GM12878 (cell line): ENCODE measurements at regions not wholly inside any gene's neighbourhood (a gene's known extent, or its start where the extent isn't known, plus 50 kb on each side); places are given as distances from the start of the nearest gene placed in this dataset.
"Not testable (repeated sequence)": the region's sequence is repeated elsewhere in the genome, so short reads cannot be mapped to it uniquely, and the experiment has no call there.

Source experiments
- ATAC-seq: fragments of 200-7000 bp; cut with Tn5 transposase; 3 replicates; pipeline ENCODE4 v1.9.1; 2020; ENCODE audit warnings: mild to moderate bottlenecking, moderate library complexity
- BruUV-seq: library from RNA; stranded (reverse); fragments of 400-500 nt; replicated peaks from 2 replicates; lab custom pipeline; 2021; lab: Mats Ljungman, UMichigan
- CTCF ChIA-PET: fragments of 300-600 bp; sonication (Branson Sonifier 250); formaldehyde crosslinking; extraction: SDS; loops from one replicate; lab custom pipeline; 2021; ENCODE audit warnings: inconsistent platforms; lab: Yijun Ruan, JAX
- POLR2A ChIA-PET: fragments of 350-600 bp; formaldehyde crosslinking; extraction: SDS; loops from one replicate; lab custom pipeline; 2021; ENCODE audit warnings: inconsistent platforms; lab: Charles Lee
- RAD21 ChIA-PET: fragments of 300-600 bp; sonication (Branson Sonifier 250); formaldehyde crosslinking; loops from one replicate; lab custom pipeline; 2023; ENCODE audit warnings: antibody characterized with exemption; ENCODE audit not compliant: unreplicated experiment; lab: Charles Lee
- SMC1A ChIA-PET: fragments of 300-600 bp; sonication (Branson Sonifier 250); formaldehyde crosslinking; loops from one replicate; lab custom pipeline; 2023; ENCODE audit not compliant: unreplicated experiment, uncharacterized antibody; lab: Charles Lee
- DNase-seq: peaks from one replicate; pipeline ENCODE4 v3.0.0-alpha.2; 2011; ENCODE audit warnings: low read depth, low spot score
- FAIRE-seq: peaks from 3 replicates; lab custom pipeline; 2011; peaks lifted over from hg19 to GRCh38; lab: Jason Lieb, UNC
- H2AFZ ChIP-seq: 2 replicates; pipeline ENCODE4 v1.6.0; 2011; ENCODE audit warnings: low read depth, low read length, control low read depth; ENCODE audit not compliant: control insufficient read depth
- H3K27ac ChIP-seq: 2 replicates; pipeline ENCODE4 v1.5.1; 2011; ENCODE audit warnings: control low read depth; ENCODE audit not compliant: control insufficient read depth, insufficient read depth
- H3K27me3 ChIP-seq, 2 experiments: replicated peaks in 1 of 2; 2 replicates each; pipeline versions ENCODE4 v1.6.0 to v1.6.1; 2011; ENCODE audit warnings: low read length in 1 of 2; ENCODE audit not compliant: control insufficient read depth in 2 of 2, insufficient read depth in 2 of 2
- H3K36me3 ChIP-seq, 2 experiments: 2 replicates each; pipeline ENCODE4 v1.5.1; 2011; ENCODE audit warnings: low read length in 1 of 2; ENCODE audit not compliant: control insufficient read depth in 2 of 2, insufficient read depth in 2 of 2
- H3K4me1 ChIP-seq: 2 replicates; pipeline ENCODE4 v1.6.1; 2011; ENCODE audit warnings: mild to moderate bottlenecking, low read length, moderate library complexity, mixed read lengths; ENCODE audit not compliant: control insufficient read depth, insufficient read depth
- H3K4me2 ChIP-seq: 2 replicates; pipeline ENCODE4 v1.6.0; 2011; ENCODE audit warnings: control low read depth; ENCODE audit not compliant: control insufficient read depth, insufficient read depth
- H3K4me3 ChIP-seq: fragments of 200-600 bp; sonication (generic); 2 replicates; pipeline ENCODE4 v1.5.1; 2016
- H3K79me2 ChIP-seq: 2 replicates; pipeline ENCODE4 v1.6.0; 2011; ENCODE audit warnings: low read length; ENCODE audit not compliant: control insufficient read depth, insufficient read depth
- H3K9ac ChIP-seq: 2 replicates; pipeline ENCODE4 v1.8.0; 2011; ENCODE audit warnings: low read length, control low read depth, mixed read lengths; ENCODE audit not compliant: control insufficient read depth, insufficient read depth
- H3K9me3 ChIP-seq: replicated peaks from 3 replicates; pipeline ENCODE4 v1.5.1; 2011; ENCODE audit warnings: mild to moderate bottlenecking, low read length; ENCODE audit not compliant: control insufficient read depth, insufficient read depth
- H4K20me1 ChIP-seq: 2 replicates; pipeline ENCODE4 v1.6.0; 2011; ENCODE audit not compliant: control insufficient read depth, insufficient read depth
- WGBS: methylation state at CpG from one replicate; pipeline ENCODE4 v1.1.6; 2016; ENCODE audit warnings: low lambda C conversion rate; ENCODE audit not compliant: insufficient replicate concordance, insufficient coverage; ENCODE audit errors: missing lambda C conversion rate; 5-methylcytosine and 5-hydroxymethylcytosine counted together
- in situ Hi-C: fragments of 300-500 bp; cut with MboI; formaldehyde crosslinking; loops from 9 replicates; pipeline ENCODE4 v1.14.3; 2018; ENCODE audit warnings: mixed read lengths
- intact Hi-C: fragments of 100-400 bp; cut with micrococcal nuclease; formaldehyde crosslinking; loops from one replicate; pipeline ENCODE4 v1.14.2; 2022; ENCODE audit not compliant: unreplicated experiment

- CTCF ChIA-PET, H4K20me1 ChIP-seq, H3K36me3 ChIP-seq, POLR2A ChIA-PET, SMC1A ChIA-PET, H3K9me3 ChIP-seq, FAIRE-seq, H3K27ac ChIP-seq, H3K4me3 ChIP-seq, H3K9ac ChIP-seq, DNase-seq, H3K27me3 ChIP-seq, BruUV-seq, H2AFZ ChIP-seq, RAD21 ChIA-PET, H3K4me1 ChIP-seq, H3K79me2 ChIP-seq, intact Hi-C loops, in situ Hi-C loops, ATAC-seq, H3K4me2 ChIP-seq: not testable (repeated sequence)
- 100% methylated on average over 2 of the region's 15 CpGs for WGBS
These were observed 5453.9 kb upstream of the TPTE start for GRCh38 chr21:5067326-5068048.

GRCh38 chr21:5068649-5069048 lies 5452.7 kb upstream of the TPTE start:
- CTCF ChIA-PET, in situ Hi-C loops, intact Hi-C loops, BruUV-seq, POLR2A ChIA-PET, H3K27me3 ChIP-seq, H3K4me3 ChIP-seq, ATAC-seq, H3K36me3 ChIP-seq, H2AFZ ChIP-seq, H3K9ac ChIP-seq, DNase-seq, H3K4me2 ChIP-seq, H3K9me3 ChIP-seq, H4K20me1 ChIP-seq, H3K27ac ChIP-seq, H3K79me2 ChIP-seq, SMC1A ChIA-PET, H3K4me1 ChIP-seq, FAIRE-seq, RAD21 ChIA-PET: not testable (repeated sequence)
- no CpG with 5 or more reads among the region's 5 CpGs for whole genome bisulfite sequencing

- WGBS, result no CpG with 5 or more reads among the region's 2 CpGs
- intact Hi-C loops, result not testable (repeated sequence)
These were observed 5450.2 kb upstream of the TPTE start for GRCh38 chr21:5071180-5071579.

GRCh38 chr21:5076854-5077253 lies 5444.5 kb upstream of the TPTE start:
- SMC1A ChIA-PET, H3K27ac ChIP-seq, BruUV-seq, H3K4me3 ChIP-seq, H3K4me2 ChIP-seq, CTCF ChIA-PET, RAD21 ChIA-PET, POLR2A ChIA-PET, FAIRE-seq, intact Hi-C loops, H3K27me3 ChIP-seq, H3K36me3 ChIP-seq, H3K4me1 ChIP-seq, in situ Hi-C loops, H3K9ac ChIP-seq, DNase-seq, H2AFZ ChIP-seq, H3K9me3 ChIP-seq, H3K79me2 ChIP-seq, H4K20me1 ChIP-seq: not testable (repeated sequence)
- peak; percentile 78 for ATAC-seq
- no CpG with 5 or more reads among the region's 7 CpGs for WGBS

More at GRCh38 chr21:5071180-5071579, 5450.2 kb upstream of the TPTE start:
- H4K20me1 ChIP-seq, RAD21 ChIA-PET, H3K4me3 ChIP-seq, H3K27ac ChIP-seq, DNase-seq, SMC1A ChIA-PET, H3K4me1 ChIP-seq, H3K9ac ChIP-seq, POLR2A ChIA-PET, BruUV-seq, H3K36me3 ChIP-seq, H3K9me3 ChIP-seq, CTCF ChIA-PET, H3K79me2 ChIP-seq, in situ Hi-C loops, H3K27me3 ChIP-seq, FAIRE-seq, H2AFZ ChIP-seq, H3K4me2 ChIP-seq, ATAC-seq: not testable (repeated sequence)
